ENCODE measurements at regions not wholly inside any gene's neighbourhood (a gene's known extent, or its start where the extent isn't known, plus 50 kb on each side); places are given as distances from the start of the nearest gene placed in this dataset.

DNA sequence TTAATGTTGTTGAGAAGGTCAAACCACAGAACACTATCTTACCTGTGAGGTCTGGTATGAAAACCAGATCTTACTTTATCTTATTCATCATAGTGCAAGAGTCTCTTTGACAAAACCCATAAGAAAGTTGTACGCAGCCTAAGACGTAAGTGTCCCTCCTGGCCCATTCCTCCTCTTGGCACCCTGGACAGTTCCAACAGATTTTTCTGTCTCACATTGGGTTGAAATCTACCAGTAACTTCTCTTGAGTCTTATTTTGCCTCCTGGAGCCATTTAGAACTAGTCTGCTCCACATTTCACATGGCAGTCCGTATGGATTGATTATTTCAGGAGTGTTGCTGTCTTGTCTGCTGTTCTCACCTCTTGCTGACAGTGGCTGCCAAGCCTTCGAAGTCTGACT is 498.4 kb downstream of the PDCD6IP start:
- no peak for DNase-seq (ENCODE audit: low spot score)

DNA sequence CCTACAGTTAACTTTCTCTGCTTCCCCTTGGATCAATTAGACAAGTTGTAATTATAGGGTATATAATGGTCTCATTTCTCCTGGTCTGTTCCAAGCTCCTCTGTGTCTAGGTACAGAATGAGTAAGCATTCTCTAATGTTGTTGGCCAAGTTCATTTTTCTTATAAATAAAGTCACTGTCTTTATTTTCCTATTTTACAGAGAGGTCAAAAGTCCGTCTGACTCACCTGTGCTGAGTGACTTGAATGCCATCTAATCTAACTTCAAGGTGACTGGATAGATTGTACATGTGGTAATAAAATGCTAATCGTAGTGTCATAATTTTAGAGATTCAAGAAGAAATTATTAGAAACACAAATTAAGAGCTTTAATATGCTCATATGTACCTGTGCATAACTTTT is 500.2 kb downstream of the PDCD6IP start:
- no peak for DNase-seq (ENCODE audit: low spot score)

- no peak for DNase-seq (ENCODE audit: low spot score)
Observed at GRCh38 chr3:34300621-34301020, 502.2 kb downstream of the PDCD6IP start.

- no peak for DNase-seq (ENCODE audit: low spot score)
Observed at GRCh38 chr3:34301313-34301712, 502.9 kb downstream of the PDCD6IP start.

- DNase-seq (ENCODE audit: low spot score), result no peak
Observed at GRCh38 chr3:34305266-34305665, 506.8 kb downstream of the PDCD6IP start.

DNA sequence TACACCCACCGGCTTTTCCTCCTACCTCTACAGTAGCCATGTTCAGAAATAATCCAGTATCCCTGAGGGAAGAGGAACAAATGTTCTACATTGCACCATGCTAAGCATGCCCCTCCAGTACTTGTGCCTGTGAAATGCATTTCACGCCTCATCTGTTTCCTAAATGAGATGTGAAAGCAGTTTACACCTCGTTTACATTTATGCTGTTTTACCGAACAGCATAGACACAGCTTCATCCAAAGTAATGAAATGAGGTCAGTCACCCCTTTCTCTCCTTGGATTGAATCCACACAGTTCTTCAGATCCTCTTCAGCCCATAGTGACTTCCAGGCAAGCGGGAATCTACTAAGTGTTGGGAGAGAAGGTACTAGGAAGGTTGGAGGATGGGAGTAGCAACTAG is 514.3 kb downstream of the PDCD6IP start:
- DNase-seq (ENCODE audit: low spot score), result no peak

DNA sequence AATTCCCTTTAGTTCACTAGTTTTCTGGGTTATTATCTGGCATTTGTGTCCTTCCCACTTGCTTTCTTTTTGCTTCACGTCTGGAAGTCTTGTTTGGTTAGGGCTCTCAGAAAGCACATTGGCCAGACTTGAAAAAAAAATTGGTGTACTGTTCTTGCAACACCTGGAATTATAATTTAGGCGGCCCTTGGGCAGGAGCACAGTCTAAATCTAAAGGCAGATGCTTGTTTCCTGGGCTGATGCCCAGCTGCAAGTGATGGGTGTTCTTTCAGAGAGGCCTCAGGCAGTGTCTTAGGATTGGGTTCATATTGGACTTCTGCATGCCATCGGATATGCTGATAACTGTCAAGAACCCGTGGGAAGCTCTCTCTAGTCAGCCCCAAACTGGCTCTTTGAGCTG is 521.5 kb downstream of the PDCD6IP start:
- DNase-seq (ENCODE audit: low spot score), result no peak

DNA sequence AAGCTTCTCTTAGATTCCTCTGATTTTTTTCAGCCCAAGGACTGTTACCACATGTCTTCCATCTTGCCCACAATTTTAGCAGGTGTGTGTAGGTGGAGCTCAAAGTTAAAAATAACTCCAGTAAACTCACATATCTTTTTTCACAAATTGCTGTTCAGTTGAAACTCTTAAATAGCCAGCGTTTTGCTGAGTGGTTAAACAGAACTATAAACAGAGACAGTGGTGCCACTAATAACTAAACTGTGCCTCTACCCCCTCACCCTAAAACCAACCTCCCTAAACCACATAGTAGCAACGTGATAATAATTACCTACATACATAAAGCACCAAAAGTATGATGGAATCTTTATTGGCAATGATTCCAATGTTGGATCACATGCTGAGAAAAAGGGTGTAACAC is 525.1 kb downstream of the PDCD6IP start:
- no peak for DNase-seq (ENCODE audit: low spot score)

- no peak for DNase-seq (ENCODE audit: low spot score)
Observed at GRCh38 chr3:34346656-34347055, 548.2 kb downstream of the PDCD6IP start.

- no peak for DNase-seq (ENCODE audit: low spot score)
Observed at GRCh38 chr3:34351882-34352777, 553.7 kb downstream of the PDCD6IP start.

DNA sequence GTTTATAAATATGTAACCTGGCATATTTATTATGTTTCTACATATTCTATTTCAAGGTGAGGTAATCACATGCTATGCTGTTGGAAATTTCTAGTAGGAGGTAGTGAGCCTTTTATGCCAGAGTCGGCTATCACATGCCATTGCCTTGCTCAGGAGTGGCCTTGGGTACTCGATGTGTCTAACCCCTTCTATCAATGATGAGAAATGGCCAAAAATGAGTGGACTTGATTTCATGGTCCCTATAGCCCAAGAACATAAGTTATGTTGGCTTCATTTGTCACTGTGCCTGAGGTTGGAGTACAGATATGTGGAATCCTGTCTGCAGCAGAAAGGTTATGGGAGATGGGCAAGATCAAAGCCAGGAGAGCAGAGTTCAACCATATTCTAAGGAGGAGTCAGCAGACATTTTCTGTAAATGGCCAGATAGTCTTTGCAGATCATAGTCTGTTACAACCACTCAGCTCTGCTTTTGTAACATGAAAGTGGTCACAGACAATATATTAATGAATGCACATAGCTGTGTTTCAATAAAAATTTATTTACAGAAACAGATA is 554.4 kb downstream of the PDCD6IP start:
- DNase-seq (ENCODE audit: low spot score), result no peak

- DNase-seq (ENCODE audit: low spot score), result no peak
Observed at GRCh38 chr3:34357461-34357860, 559.0 kb downstream of the PDCD6IP start.

- no peak for DNase-seq (ENCODE audit: low spot score)
Observed at GRCh38 chr3:34359064-34359463, 560.6 kb downstream of the PDCD6IP start.

- DNase-seq (ENCODE audit: low spot score), result no peak
Observed at GRCh38 chr3:34360713-34361112, 562.3 kb downstream of the PDCD6IP start.

DNA sequence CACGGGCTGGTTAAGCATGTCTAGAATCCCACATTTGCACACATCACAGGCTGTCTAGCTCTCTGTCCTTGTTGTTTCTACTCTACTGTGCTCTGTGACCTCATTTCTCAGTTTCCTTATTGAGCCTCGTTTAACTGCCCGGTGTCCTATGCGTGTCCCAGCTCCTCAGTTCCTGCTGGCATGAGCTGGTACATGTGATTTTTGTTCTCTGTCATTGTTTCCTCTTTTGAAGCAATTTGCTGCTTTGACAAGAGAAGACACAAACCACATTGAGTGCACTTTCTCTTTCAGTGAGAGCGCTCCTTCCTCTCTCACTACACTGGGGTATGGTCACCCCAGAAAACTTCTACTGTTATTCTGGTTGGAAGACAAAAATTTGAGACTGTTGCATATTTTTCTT is 563.5 kb downstream of the PDCD6IP start:
- DNase-seq (ENCODE audit: low spot score), result no peak

DNA sequence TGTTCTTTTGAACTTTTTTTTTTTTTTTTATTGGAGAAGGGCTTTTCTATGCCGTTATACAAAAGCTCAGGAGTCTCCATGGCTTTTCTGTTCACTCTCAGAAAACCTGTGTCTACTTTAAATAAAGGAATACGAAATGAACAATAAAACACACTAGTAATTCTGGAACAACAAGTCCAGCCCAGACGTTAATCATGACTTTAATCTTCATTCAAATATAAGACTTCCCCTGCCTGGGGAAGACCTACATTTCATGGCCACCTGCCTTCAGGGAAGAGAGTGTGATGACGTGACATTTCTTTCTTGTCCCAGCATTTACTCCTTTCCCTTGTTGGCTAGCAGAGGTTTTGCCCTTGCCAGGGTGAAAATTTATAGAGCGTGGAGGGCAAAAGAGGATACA is 564.5 kb downstream of the PDCD6IP start:
- DNase-seq (ENCODE audit: low spot score), result no peak

- DNase-seq (ENCODE audit: low spot score), result no peak
Observed at GRCh38 chr3:34363881-34364280, 565.5 kb downstream of the PDCD6IP start.

DNA sequence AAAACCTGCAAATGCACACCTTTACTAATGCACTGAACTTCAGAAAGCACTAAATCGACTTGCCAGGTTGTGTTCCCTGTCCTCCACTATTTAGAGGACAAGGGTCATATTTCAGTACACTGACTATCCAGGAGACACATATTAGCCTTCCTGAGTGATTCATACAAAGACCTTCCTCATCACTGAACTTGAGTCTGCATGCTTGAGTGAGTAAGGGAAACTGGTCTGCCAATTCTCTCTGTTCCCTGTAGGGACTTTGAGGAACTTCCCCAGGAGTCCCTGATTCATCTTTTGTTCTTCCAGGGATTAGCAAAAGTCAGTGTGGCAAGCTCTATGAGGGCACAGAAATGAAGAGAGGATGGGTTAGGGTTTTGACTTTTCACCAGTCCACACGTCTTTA is 565.9 kb downstream of the PDCD6IP start:
- no peak for DNase-seq (ENCODE audit: low spot score)

- DNase-seq (ENCODE audit: low spot score), result no peak
Observed at GRCh38 chr3:34365231-34365630, 566.8 kb downstream of the PDCD6IP start.

- no peak for DNase-seq (ENCODE audit: low spot score)
Observed at GRCh38 chr3:34365771-34366170, 567.3 kb downstream of the PDCD6IP start.

DNA sequence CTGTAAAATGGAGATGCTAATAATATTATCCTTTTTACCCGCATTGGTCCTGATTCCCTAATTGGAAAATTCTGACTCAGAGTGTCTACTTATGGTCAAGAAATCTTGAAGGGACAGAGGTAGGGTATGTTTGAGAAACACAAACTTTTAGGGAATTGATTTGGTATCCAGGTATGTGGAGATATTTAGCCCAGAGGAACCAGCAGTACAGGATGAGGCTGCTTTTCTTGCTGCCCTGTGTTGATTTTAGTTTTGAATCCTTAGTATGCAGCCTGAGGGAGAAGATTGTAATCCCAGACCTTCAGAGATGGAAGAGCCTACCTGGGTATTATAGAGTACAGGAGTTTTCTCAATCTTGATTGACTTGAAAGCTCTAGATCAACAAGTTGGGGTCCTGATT is 569.1 kb downstream of the PDCD6IP start:
- no peak for DNase-seq (ENCODE audit: low spot score)

- DNase-seq (ENCODE audit: low spot score), result no peak
Observed at GRCh38 chr3:34374521-34374920, 576.1 kb downstream of the PDCD6IP start.

GRCh38 chr3:34376691-34377090 is 578.3 kb downstream of the PDCD6IP start:
- no peak for DNase-seq (ENCODE audit: low spot score)

- DNase-seq (ENCODE audit: low spot score), result no peak
Observed at GRCh38 chr3:34377961-34378360, 579.5 kb downstream of the PDCD6IP start.
